IgD-negative memory B cell (primary cell): ENCODE measurements at regions not wholly inside any gene's neighbourhood (a gene's known extent, or its start where the extent isn't known, plus 50 kb on each side); places are given as distances from the start of the nearest gene placed in this dataset.
"Not testable (repeated sequence)": the region's sequence is repeated elsewhere in the genome, so short reads cannot be mapped to it uniquely, and the experiment has no call there.

ENCODE experiments used
- H3K27ac Mint-ChIP-seq, 3 donors: one replicate each; pipeline ENCODE4 v1.8.0; 2020 to 2022; ENCODE audit warnings: mild to moderate bottlenecking in 3 of 3, mixed read lengths in 3 of 3, moderate library complexity in 1 of 3
- H3K27me3 Mint-ChIP-seq: one replicate; pipeline ENCODE4 v1.8.0; 2021; ENCODE audit warnings: mixed read lengths
- H3K36me3 Mint-ChIP-seq: one replicate; pipeline ENCODE4 v1.8.0; 2020; ENCODE audit warnings: mild to moderate bottlenecking, mixed read lengths
- H3K4me1 Mint-ChIP-seq, 3 donors: one replicate each; pipeline ENCODE4 v1.8.0; 2020 to 2022; ENCODE audit warnings: mixed read lengths in 3 of 3, mild to moderate bottlenecking in 1 of 3
- H3K4me3 Mint-ChIP-seq, 4 donors: one replicate each; pipeline ENCODE4 v1.8.0; 2020 to 2022; ENCODE audit warnings: mild to moderate bottlenecking in 4 of 4, mixed read lengths in 4 of 4, moderate library complexity in 3 of 4
- H3K9me3 Mint-ChIP-seq, 3 donors: one replicate each; pipeline ENCODE4 v1.8.0; 2020 to 2021; ENCODE audit warnings: mixed read lengths in 3 of 3, mild to moderate bottlenecking in 1 of 3

- H3K36me3 Mint-ChIP-seq, H3K27ac Mint-ChIP-seq, H3K4me1 Mint-ChIP-seq, H3K4me3 Mint-ChIP-seq, H3K27me3 Mint-ChIP-seq, H3K9me3 Mint-ChIP-seq: not testable (repeated sequence)
Measured at GRCh38 chrX:99234384-99234783, 1175.7 kb downstream of the PCDH19 start.

- no peaks in the 10 kb centered on the region for H3K4me1 Mint-ChIP-seq
- peaks cover 2% of the 10 kb centered on the region for H3K36me3 Mint-ChIP-seq
- no peak overlapping the region for H3K27ac Mint-ChIP-seq
- no peak overlapping the region for H3K4me3 Mint-ChIP-seq
- H3K9me3 Mint-ChIP-seq = peaks cover 0 to 2% (median 2%) of the 10 kb centered on the region in 3 donors
- H3K27me3 Mint-ChIP-seq = no peaks in the 10 kb centered on the region
Measured at GRCh38 chrX:99192421-99192820, 1217.7 kb downstream of the PCDH19 start.

GRCh38 chrX:99184153-99184552, 1225.9 kb downstream of the PCDH19 start:
- Mint-ChIP-seq H3K27ac (no peak overlapping the region), H3K4me1 (no peaks in the 10 kb centered on the region), H3K27me3 (no peaks in the 10 kb centered on the region), H3K9me3 (peaks cover 0 to 4% (median 2%) of the 10 kb centered on the region in 3 donors), H3K4me3 (no peak overlapping the region), H3K36me3 (no peaks in the 10 kb centered on the region)

- no peak overlapping the region for H3K27ac Mint-ChIP-seq
- H3K4me3 Mint-ChIP-seq = no peak overlapping the region
- no peaks in the 10 kb centered on the region for H3K4me1 Mint-ChIP-seq
- H3K36me3 Mint-ChIP-seq = no peaks in the 10 kb centered on the region
- H3K9me3 Mint-ChIP-seq = peaks cover 0 to 3% (median 2%) of the 10 kb centered on the region in 3 donors
- no peaks in the 10 kb centered on the region for H3K27me3 Mint-ChIP-seq
Measured at GRCh38 chrX:99172958-99173357, 1237.1 kb downstream of the PCDH19 start.

GRCh38 chrX:99142745-99143144, 1267.3 kb downstream of the PCDH19 start:
- Mint-ChIP-seq H3K4me1 (no peaks in the 10 kb centered on the region), H3K4me3 (peak overlapping the region in 1 of 4 donors; percentile 20), H3K36me3 (no peaks in the 10 kb centered on the region), H3K27me3 (no peaks in the 10 kb centered on the region), H3K9me3 (peaks cover 1 to 4% (median 2%) of the 10 kb centered on the region in 3 donors), H3K27ac (no peak overlapping the region)

GRCh38 chrX:99137488-99137887, 1272.6 kb downstream of the PCDH19 start:
- Mint-ChIP-seq H3K9me3 (no peaks in the 10 kb centered on the region), H3K36me3 (no peaks in the 10 kb centered on the region), H3K27me3 (no peaks in the 10 kb centered on the region), H3K4me1 (no peaks in the 10 kb centered on the region), H3K4me3 (no peak overlapping the region), H3K27ac (no peak overlapping the region)

- Mint-ChIP-seq H3K27ac (no peak overlapping the region), H3K27me3 (no peaks in the 10 kb centered on the region), H3K4me1 (no peaks in the 10 kb centered on the region), H3K36me3 (no peaks in the 10 kb centered on the region), H3K9me3 (peaks cover 0 to 2% (median 0%) of the 10 kb centered on the region in 3 donors), H3K4me3 (no peak overlapping the region)
Measured at GRCh38 chrX:99117011-99117410, 1293.1 kb downstream of the PCDH19 start.

GRCh38 chrX:99095965-99096635, 1314.0 kb downstream of the PCDH19 start:
- H3K4me1 Mint-ChIP-seq = no peaks in the 10 kb centered on the region

GRCh38 chrX:99091459-99091858, 1318.6 kb downstream of the PCDH19 start:
- Mint-ChIP-seq H3K9me3 (peaks cover 1 to 14% (median 7%) of the 10 kb centered on the region in 3 donors), H3K27me3 (no peaks in the 10 kb centered on the region), H3K36me3 (no peaks in the 10 kb centered on the region), H3K27ac (no peak overlapping the region), H3K4me3 (no peak overlapping the region), H3K4me1 (peaks cover 0 to 1% (median 0%) of the 10 kb centered on the region in 3 donors)

More at GRCh38 chrX:99095965-99096635, 1314.0 kb downstream of the PCDH19 start:
- Mint-ChIP-seq H3K9me3 (peaks cover 3 to 11% (median 6%) of the 10 kb centered on the region in 3 donors), H3K4me3 (no peak overlapping the region), H3K27me3 (no peaks in the 10 kb centered on the region), H3K27ac (no peak overlapping the region), H3K36me3 (no peaks in the 10 kb centered on the region)

- no peaks in the 10 kb centered on the region for H3K36me3 Mint-ChIP-seq
- H3K4me1 Mint-ChIP-seq = no peaks in the 10 kb centered on the region
- H3K4me3 Mint-ChIP-seq = no peak overlapping the region
- no peaks in the 10 kb centered on the region for H3K9me3 Mint-ChIP-seq
- no peaks in the 10 kb centered on the region for H3K27me3 Mint-ChIP-seq
- no peak overlapping the region for H3K27ac Mint-ChIP-seq
Measured at GRCh38 chrX:99078301-99078700, 1331.8 kb downstream of the PCDH19 start.

GRCh38 chrX:99077099-99077498, 1333.0 kb downstream of the PCDH19 start:
- H3K9me3 Mint-ChIP-seq = no peaks in the 10 kb centered on the region
- H3K27me3 Mint-ChIP-seq = peaks cover 2% of the 10 kb centered on the region
- H3K4me1 Mint-ChIP-seq = no peaks in the 10 kb centered on the region
- H3K4me3 Mint-ChIP-seq = no peak overlapping the region
- H3K36me3 Mint-ChIP-seq = no peaks in the 10 kb centered on the region
- H3K27ac Mint-ChIP-seq = no peak overlapping the region

GRCh38 chrX:99073551-99073950, 1336.5 kb downstream of the PCDH19 start:
- H3K27ac Mint-ChIP-seq = no peak overlapping the region
- H3K4me1 Mint-ChIP-seq = no peaks in the 10 kb centered on the region
- peaks cover 0 to 4% (median 0%) of the 10 kb centered on the region in 3 donors for H3K9me3 Mint-ChIP-seq
- peaks cover 2% of the 10 kb centered on the region for H3K27me3 Mint-ChIP-seq
- no peak overlapping the region for H3K4me3 Mint-ChIP-seq
- no peaks in the 10 kb centered on the region for H3K36me3 Mint-ChIP-seq

GRCh38 chrX:99051639-99052038, 1358.4 kb downstream of the PCDH19 start:
- Mint-ChIP-seq H3K27me3 (no peaks in the 10 kb centered on the region), H3K4me1 (no peaks in the 10 kb centered on the region), H3K4me3 (no peak overlapping the region), H3K36me3 (no peaks in the 10 kb centered on the region), H3K9me3 (peaks cover 0 to 4% (median 0%) of the 10 kb centered on the region in 3 donors), H3K27ac (no peak overlapping the region)

- Mint-ChIP-seq H3K9me3 (no peaks in the 10 kb centered on the region), H3K4me3 (no peak overlapping the region), H3K27ac (no peak overlapping the region), H3K4me1 (no peaks in the 10 kb centered on the region), H3K27me3 (no peaks in the 10 kb centered on the region), H3K36me3 (no peaks in the 10 kb centered on the region)
Measured at GRCh38 chrX:99033226-99033901, 1376.7 kb downstream of the PCDH19 start.

GRCh38 chrX:99010957-99011356, 1399.1 kb downstream of the PCDH19 start:
- Mint-ChIP-seq H3K9me3 (peaks cover 0 to 4% (median 3%) of the 10 kb centered on the region in 3 donors), H3K4me3 (no peak overlapping the region), H3K36me3 (no peaks in the 10 kb centered on the region), H3K27ac (no peak overlapping the region), H3K4me1 (no peaks in the 10 kb centered on the region), H3K27me3 (no peaks in the 10 kb centered on the region)

GRCh38 chrX:99001286-99001685, 1408.8 kb downstream of the PCDH19 start:
- H3K27ac Mint-ChIP-seq = no peak overlapping the region
- no peaks in the 10 kb centered on the region for H3K27me3 Mint-ChIP-seq
- H3K4me1 Mint-ChIP-seq = peaks cover 0 to 1% (median 0%) of the 10 kb centered on the region in 3 donors
- H3K4me3 Mint-ChIP-seq = no peak overlapping the region
- H3K9me3 Mint-ChIP-seq = peaks cover 3 to 13% (median 5%) of the 10 kb centered on the region in 3 donors
- no peaks in the 10 kb centered on the region for H3K36me3 Mint-ChIP-seq
